GM12878 (cell line): ENCODE measurements at regions not wholly inside any gene's neighbourhood (a gene's known extent, or its start where the extent isn't known, plus 50 kb on each side); places are given as distances from the start of the nearest gene placed in this dataset.

Experiments used
- ATAC-seq: fragments of 200-7000 bp; cut with Tn5 transposase; 3 replicates; pipeline ENCODE4 v1.9.1; 2020; ENCODE audit warnings: mild to moderate bottlenecking, moderate library complexity
- BruUV-seq: library from RNA; stranded (reverse); fragments of 400-500 nt; replicated peaks from 2 replicates; lab custom pipeline; 2021; lab: Mats Ljungman, UMichigan
- CTCF ChIA-PET: fragments of 300-600 bp; sonication (Branson Sonifier 250); formaldehyde crosslinking; extraction: SDS; loops from one replicate; lab custom pipeline; 2021; ENCODE audit warnings: inconsistent platforms; lab: Yijun Ruan, JAX
- POLR2A ChIA-PET: fragments of 350-600 bp; formaldehyde crosslinking; extraction: SDS; loops from one replicate; lab custom pipeline; 2021; ENCODE audit warnings: inconsistent platforms; lab: Charles Lee
- RAD21 ChIA-PET: fragments of 300-600 bp; sonication (Branson Sonifier 250); formaldehyde crosslinking; loops from one replicate; lab custom pipeline; 2023; ENCODE audit warnings: antibody characterized with exemption; ENCODE audit not compliant: unreplicated experiment; lab: Charles Lee
- SMC1A ChIA-PET: fragments of 300-600 bp; sonication (Branson Sonifier 250); formaldehyde crosslinking; loops from one replicate; lab custom pipeline; 2023; ENCODE audit not compliant: unreplicated experiment, uncharacterized antibody; lab: Charles Lee
- DNase-seq: peaks from one replicate; pipeline ENCODE4 v3.0.0-alpha.2; 2011; ENCODE audit warnings: low read depth, low spot score
- FAIRE-seq: peaks from 3 replicates; lab custom pipeline; 2011; peaks lifted over from hg19 to GRCh38; lab: Jason Lieb, UNC
- H2AFZ ChIP-seq: 2 replicates; pipeline ENCODE4 v1.6.0; 2011; ENCODE audit warnings: low read depth, low read length, control low read depth; ENCODE audit not compliant: control insufficient read depth
- H3K27ac ChIP-seq: 2 replicates; pipeline ENCODE4 v1.5.1; 2011; ENCODE audit warnings: control low read depth; ENCODE audit not compliant: control insufficient read depth, insufficient read depth
- H3K27me3 ChIP-seq, 2 experiments: replicated peaks in 1 of 2; 2 replicates each; pipeline versions ENCODE4 v1.6.0 to v1.6.1; 2011; ENCODE audit warnings: low read length in 1 of 2; ENCODE audit not compliant: control insufficient read depth in 2 of 2, insufficient read depth in 2 of 2
- H3K36me3 ChIP-seq, 2 experiments: 2 replicates each; pipeline ENCODE4 v1.5.1; 2011; ENCODE audit warnings: low read length in 1 of 2; ENCODE audit not compliant: control insufficient read depth in 2 of 2, insufficient read depth in 2 of 2
- H3K4me1 ChIP-seq: 2 replicates; pipeline ENCODE4 v1.6.1; 2011; ENCODE audit warnings: mild to moderate bottlenecking, low read length, moderate library complexity, mixed read lengths; ENCODE audit not compliant: control insufficient read depth, insufficient read depth
- H3K4me2 ChIP-seq: 2 replicates; pipeline ENCODE4 v1.6.0; 2011; ENCODE audit warnings: control low read depth; ENCODE audit not compliant: control insufficient read depth, insufficient read depth
- H3K4me3 ChIP-seq: fragments of 200-600 bp; sonication (generic); 2 replicates; pipeline ENCODE4 v1.5.1; 2016
- H3K79me2 ChIP-seq: 2 replicates; pipeline ENCODE4 v1.6.0; 2011; ENCODE audit warnings: low read length; ENCODE audit not compliant: control insufficient read depth, insufficient read depth
- H3K9ac ChIP-seq: 2 replicates; pipeline ENCODE4 v1.8.0; 2011; ENCODE audit warnings: low read length, control low read depth, mixed read lengths; ENCODE audit not compliant: control insufficient read depth, insufficient read depth
- H3K9me3 ChIP-seq: replicated peaks from 3 replicates; pipeline ENCODE4 v1.5.1; 2011; ENCODE audit warnings: mild to moderate bottlenecking, low read length; ENCODE audit not compliant: control insufficient read depth, insufficient read depth
- H4K20me1 ChIP-seq: 2 replicates; pipeline ENCODE4 v1.6.0; 2011; ENCODE audit not compliant: control insufficient read depth, insufficient read depth
- BRCA1 ChIP-seq: IDR thresholded peaks from 2 replicates; pipeline ENCODE4 v1.6.1; 2011; ENCODE audit warnings: low read depth, low read length, improper control_type of control experiment
- CHD2 ChIP-seq: IDR thresholded peaks from 2 replicates; pipeline ENCODE4 v1.6.1; 2011; ENCODE audit warnings: low read depth, low read length, improper control_type of control experiment, borderline replicate concordance
- ESRRA ChIP-seq: IDR thresholded peaks from 2 replicates; pipeline ENCODE4 v1.6.1; 2012; ENCODE audit warnings: mild to moderate bottlenecking, low read length, improper control_type of control experiment
- FOS ChIP-seq: IDR thresholded peaks from 3 replicates; pipeline ENCODE4 v1.6.1; 2011; ENCODE audit warnings: borderline replicate concordance; ENCODE audit not compliant: insufficient read length; ENCODE audit errors: extremely low read depth
- KAT2A ChIP-seq: conservative IDR thresholded peaks from 2 replicates; pipeline ENCODE4 v1.6.1; 2011; ENCODE audit warnings: low read depth, low read length; ENCODE audit not compliant: control insufficient read depth
- MYC ChIP-seq: IDR thresholded peaks from 2 replicates; pipeline ENCODE4 v1.6.1; 2011; ENCODE audit warnings: mild to moderate bottlenecking, low read length, moderate library complexity, inconsistent platforms; ENCODE audit not compliant: insufficient read depth, insufficient replicate concordance, insufficient read length, severe bottlenecking
- SMAD1 ChIP-seq: fragments of 450-650 bp; IDR thresholded peaks from 2 replicates; pipeline ENCODE4 v1.6.1; 2018; ENCODE audit warnings: mild to moderate bottlenecking, low read depth; ENCODE audit not compliant: partially characterized antibody
- SREBF2 ChIP-seq: IDR thresholded peaks from 2 replicates; pipeline ENCODE4 v1.6.1; 2012; ENCODE audit warnings: mild to moderate bottlenecking, low read length
- STAT3 ChIP-seq: IDR thresholded peaks from 2 replicates; pipeline ENCODE4 v1.6.1; 2011; ENCODE audit warnings: low read depth, low read length, improper control_type of control experiment
- SUZ12 ChIP-seq: fragments of 200-600 bp; sonication (generic); IDR thresholded peaks from one replicate; pipeline ENCODE4 v1.6.1; 2018; ENCODE audit warnings: antibody characterized with exemption, mild to moderate bottlenecking; ENCODE audit not compliant: unreplicated experiment
- TAF1 ChIP-seq: IDR thresholded peaks from 2 replicates; pipeline ENCODE4 v1.6.1; 2011; ENCODE audit warnings: mild to moderate bottlenecking, low read depth, low read length, borderline replicate concordance
- WGBS: methylation state at CpG from one replicate; pipeline ENCODE4 v1.1.6; 2016; ENCODE audit warnings: low lambda C conversion rate; ENCODE audit not compliant: insufficient replicate concordance, insufficient coverage; ENCODE audit errors: missing lambda C conversion rate; 5-methylcytosine and 5-hydroxymethylcytosine counted together
- in situ Hi-C: fragments of 300-500 bp; cut with MboI; formaldehyde crosslinking; loops from 9 replicates; pipeline ENCODE4 v1.14.3; 2018; ENCODE audit warnings: mixed read lengths
- intact Hi-C: fragments of 100-400 bp; cut with micrococcal nuclease; formaldehyde crosslinking; loops from one replicate; pipeline ENCODE4 v1.14.2; 2022; ENCODE audit not compliant: unreplicated experiment
- TF ChIP-seq, protein P1 (sequence below): fragments of 450-650 bp; IDR thresholded peaks from 2 replicates; pipeline ENCODE4 v1.6.1; 2018; ENCODE audit warnings: mild to moderate bottlenecking, low read depth, moderate library complexity; ENCODE audit not compliant: partially characterized antibody
- TF ChIP-seq, protein P2 (sequence below): fragments of 450-650 bp; IDR thresholded peaks from 2 replicates; pipeline ENCODE4 v1.6.1; 2016; ENCODE audit warnings: mild to moderate bottlenecking
- TF ChIP-seq, protein P3 (sequence below): fragments of 450-650 bp; IDR thresholded peaks from 2 replicates; pipeline ENCODE4 v1.6.1; 2017; ENCODE audit warnings: mild to moderate bottlenecking, moderate library complexity

DNA sequence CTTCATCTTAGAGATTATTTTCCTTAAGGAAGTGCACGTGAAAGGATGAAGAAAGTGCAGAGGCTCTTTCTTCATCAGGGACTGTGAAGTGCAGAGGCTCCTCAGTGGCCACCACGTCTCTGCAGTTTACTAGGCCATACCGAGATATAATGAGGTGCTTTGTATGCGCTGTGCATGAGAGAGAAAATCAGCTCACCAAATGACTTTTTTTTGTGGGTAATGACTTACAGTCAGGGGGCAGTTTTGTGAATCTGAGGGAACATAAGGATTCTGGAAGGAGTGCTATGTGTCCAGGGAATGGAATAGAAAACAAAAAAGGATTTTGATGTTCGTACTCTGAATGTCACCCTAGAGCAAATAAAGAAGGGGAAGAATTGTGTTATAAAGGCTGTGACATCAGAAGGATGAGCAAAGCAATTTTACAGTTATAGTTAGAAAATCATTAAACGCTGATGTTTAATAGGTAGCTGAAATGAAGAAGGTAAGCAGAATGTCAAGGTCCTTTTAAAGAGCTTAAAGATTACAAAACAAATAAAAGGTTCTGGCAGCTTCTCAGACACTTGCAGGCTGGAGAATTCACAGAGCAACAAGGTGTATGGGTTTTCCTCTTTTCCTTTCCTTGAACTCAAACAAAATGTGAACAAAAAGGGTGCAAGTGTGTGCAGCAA is 247.5 kb upstream of the NOVA1 start:
- H3K27ac ChIP-seq, result no peak overlapping the region
- CTCF ChIA-PET, result no interaction called here
- FAIRE-seq (no peak), ATAC-seq (no peak), DNase-seq (no peak)
- POLR2A ChIA-PET, result no interaction called here
- H3K79me2 ChIP-seq, result no peaks in the 10 kb centered on the region
- H3K9me3 ChIP-seq, result no peaks in the 10 kb centered on the region
- H3K9ac ChIP-seq, result no peak overlapping the region
- no peaks in the 10 kb centered on the region for H3K36me3 ChIP-seq
- H3K4me3 ChIP-seq, result no peak overlapping the region
- H3K4me1 ChIP-seq, result no peaks in the 10 kb centered on the region
- TF ChIP-seq SMAD1 (no peak), CHD2 (no peak), BRCA1 (no peak), SREBF2 (no peak), MYC (no peak), TAF1 (no peak), STAT3 (no peak), SUZ12 (no peak), ESRRA (no peak), FOS (no peak), KAT2A (no peak)
- TF ChIP-seq, protein P1, sequence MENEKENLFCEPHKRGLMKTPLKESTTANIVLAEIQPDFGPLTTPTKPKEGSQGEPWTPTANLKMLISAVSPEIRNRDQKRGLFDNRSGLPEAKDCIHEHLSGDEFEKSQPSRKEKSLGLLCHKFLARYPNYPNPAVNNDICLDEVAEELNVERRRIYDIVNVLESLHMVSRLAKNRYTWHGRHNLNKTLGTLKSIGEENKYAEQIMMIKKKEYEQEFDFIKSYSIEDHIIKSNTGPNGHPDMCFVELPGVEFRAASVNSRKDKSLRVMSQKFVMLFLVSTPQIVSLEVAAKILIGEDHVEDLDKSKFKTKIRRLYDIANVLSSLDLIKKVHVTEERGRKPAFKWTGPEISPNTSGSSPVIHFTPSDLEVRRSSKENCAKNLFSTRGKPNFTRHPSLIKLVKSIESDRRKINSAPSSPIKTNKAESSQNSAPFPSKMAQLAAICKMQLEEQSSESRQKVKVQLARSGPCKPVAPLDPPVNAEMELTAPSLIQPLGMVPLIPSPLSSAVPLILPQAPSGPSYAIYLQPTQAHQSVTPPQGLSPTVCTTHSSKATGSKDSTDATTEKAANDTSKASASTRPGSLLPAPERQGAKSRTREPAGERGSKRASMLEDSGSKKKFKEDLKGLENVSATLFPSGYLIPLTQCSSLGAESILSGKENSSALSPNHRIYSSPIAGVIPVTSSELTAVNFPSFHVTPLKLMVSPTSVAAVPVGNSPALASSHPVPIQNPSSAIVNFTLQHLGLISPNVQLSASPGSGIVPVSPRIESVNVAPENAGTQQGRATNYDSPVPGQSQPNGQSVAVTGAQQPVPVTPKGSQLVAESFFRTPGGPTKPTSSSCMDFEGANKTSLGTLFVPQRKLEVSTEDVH, result no peak
- TF ChIP-seq, protein P2, sequence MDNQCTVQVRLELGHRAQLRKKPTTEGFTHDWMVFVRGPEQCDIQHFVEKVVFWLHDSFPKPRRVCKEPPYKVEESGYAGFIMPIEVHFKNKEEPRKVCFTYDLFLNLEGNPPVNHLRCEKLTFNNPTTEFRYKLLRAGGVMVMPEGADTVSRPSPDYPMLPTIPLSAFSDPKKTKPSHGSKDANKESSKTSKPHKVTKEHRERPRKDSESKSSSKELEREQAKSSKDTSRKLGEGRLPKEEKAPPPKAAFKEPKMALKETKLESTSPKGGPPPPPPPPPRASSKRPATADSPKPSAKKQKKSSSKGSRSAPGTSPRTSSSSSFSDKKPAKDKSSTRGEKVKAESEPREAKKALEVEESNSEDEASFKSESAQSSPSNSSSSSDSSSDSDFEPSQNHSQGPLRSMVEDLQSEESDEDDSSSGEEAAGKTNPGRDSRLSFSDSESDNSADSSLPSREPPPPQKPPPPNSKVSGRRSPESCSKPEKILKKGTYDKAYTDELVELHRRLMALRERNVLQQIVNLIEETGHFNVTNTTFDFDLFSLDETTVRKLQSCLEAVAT, result no peak
- TF ChIP-seq, protein P3, sequence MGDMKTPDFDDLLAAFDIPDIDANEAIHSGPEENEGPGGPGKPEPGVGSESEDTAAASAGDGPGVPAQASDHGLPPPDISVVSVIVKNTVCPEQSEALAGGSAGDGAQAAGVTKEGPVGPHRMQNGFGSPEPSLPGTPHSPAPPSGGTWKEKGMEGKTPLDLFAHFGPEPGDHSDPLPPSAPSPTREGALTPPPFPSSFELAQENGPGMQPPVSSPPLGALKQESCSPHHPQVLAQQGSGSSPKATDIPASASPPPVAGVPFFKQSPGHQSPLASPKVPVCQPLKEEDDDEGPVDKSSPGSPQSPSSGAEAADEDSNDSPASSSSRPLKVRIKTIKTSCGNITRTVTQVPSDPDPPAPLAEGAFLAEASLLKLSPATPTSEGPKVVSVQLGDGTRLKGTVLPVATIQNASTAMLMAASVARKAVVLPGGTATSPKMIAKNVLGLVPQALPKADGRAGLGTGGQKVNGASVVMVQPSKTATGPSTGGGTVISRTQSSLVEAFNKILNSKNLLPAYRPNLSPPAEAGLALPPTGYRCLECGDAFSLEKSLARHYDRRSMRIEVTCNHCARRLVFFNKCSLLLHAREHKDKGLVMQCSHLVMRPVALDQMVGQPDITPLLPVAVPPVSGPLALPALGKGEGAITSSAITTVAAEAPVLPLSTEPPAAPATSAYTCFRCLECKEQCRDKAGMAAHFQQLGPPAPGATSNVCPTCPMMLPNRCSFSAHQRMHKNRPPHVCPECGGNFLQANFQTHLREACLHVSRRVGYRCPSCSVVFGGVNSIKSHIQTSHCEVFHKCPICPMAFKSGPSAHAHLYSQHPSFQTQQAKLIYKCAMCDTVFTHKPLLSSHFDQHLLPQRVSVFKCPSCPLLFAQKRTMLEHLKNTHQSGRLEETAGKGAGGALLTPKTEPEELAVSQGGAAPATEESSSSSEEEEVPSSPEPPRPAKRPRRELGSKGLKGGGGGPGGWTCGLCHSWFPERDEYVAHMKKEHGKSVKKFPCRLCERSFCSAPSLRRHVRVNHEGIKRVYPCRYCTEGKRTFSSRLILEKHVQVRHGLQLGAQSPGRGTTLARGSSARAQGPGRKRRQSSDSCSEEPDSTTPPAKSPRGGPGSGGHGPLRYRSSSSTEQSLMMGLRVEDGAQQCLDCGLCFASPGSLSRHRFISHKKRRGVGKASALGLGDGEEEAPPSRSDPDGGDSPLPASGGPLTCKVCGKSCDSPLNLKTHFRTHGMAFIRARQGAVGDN, result no peak
- BruUV-seq, result no TSS peak
- in situ Hi-C loops, result no loop called here
- no peak overlapping the region for H3K4me2 ChIP-seq
- no peak overlapping the region for H2AFZ ChIP-seq
- SMC1A ChIA-PET, result no interaction called here
- no peaks in the 10 kb centered on the region for H4K20me1 ChIP-seq
- WGBS, result 13% methylated on average over 6 of the region's 6 CpGs
- intact Hi-C loops, result no loop called here
- RAD21 ChIA-PET, result no interaction called here
- H3K27me3 ChIP-seq, result no peaks in the 10 kb centered on the region
